Liver (tissue), 8 donors: ENCODE measurements at regions not wholly inside any gene's neighbourhood (a gene's known extent, or its start where the extent isn't known, plus 50 kb on each side); places are given as distances from the start of the nearest gene placed in this dataset.

Experiments
- DNase-seq: peaks from one replicate; pipeline ENCODE4 v3.0.0-alpha.2; 2017; ENCODE audit warnings: low spot score
- H3K27ac ChIP-seq, 2 donors: one replicate each; pipeline ENCODE4 v1.7.0; 2013; ENCODE audit warnings: inconsistent platforms in 2 of 2, low read length in 2 of 2, control low read depth in 1 of 2, low read depth in 1 of 2, mild to moderate bottlenecking in 1 of 2
- H3K27me3 ChIP-seq, 4 donors: one replicate each; pipeline versions ENCODE4 v1.6.1 to v1.7.0; 2013; ENCODE audit warnings: low read length in 3 of 4, inconsistent platforms in 1 of 4, mild to moderate bottlenecking in 1 of 4, moderate library complexity in 1 of 4; ENCODE audit not compliant: control insufficient read depth in 4 of 4, insufficient read depth in 4 of 4
- H3K36me3 ChIP-seq, 4 donors: one replicate each; pipeline versions ENCODE4 v1.6.1 to v1.7.0; 2013; ENCODE audit warnings: low read length in 3 of 4, mild to moderate bottlenecking in 3 of 4, low read depth in 1 of 4, moderate library complexity in 1 of 4; ENCODE audit not compliant: control insufficient read depth in 4 of 4, insufficient read depth in 3 of 4
- H3K4me1 ChIP-seq, 4 donors: one replicate each; pipeline versions ENCODE4 v1.6.1 to v1.7.0; 2013; ENCODE audit warnings: low read length in 3 of 4, mild to moderate bottlenecking in 3 of 4, moderate library complexity in 1 of 4; ENCODE audit not compliant: control insufficient read depth in 4 of 4, insufficient read depth in 4 of 4
- H3K4me3 ChIP-seq, 3 donors: one replicate each; pipeline versions ENCODE4 v1.6.1 to v1.7.0; 2013; ENCODE audit warnings: low read length in 3 of 3, control low read depth in 1 of 3, low read depth in 1 of 3, mild to moderate bottlenecking in 1 of 3
- H3K9ac ChIP-seq, 2 donors: one replicate each; pipeline ENCODE4 v1.7.0; 2013; ENCODE audit warnings: low read length in 2 of 2, mild to moderate bottlenecking in 2 of 2, moderate library complexity in 2 of 2, control low read depth in 1 of 2, low read depth in 1 of 2
- H3K9me3 ChIP-seq, 4 donors: one replicate each; pipeline versions ENCODE4 v1.6.1 to v1.7.0; 2013; ENCODE audit warnings: low read length in 3 of 4; ENCODE audit not compliant: control insufficient read depth in 4 of 4
- EGR1 ChIP-seq, 2 donors: IDR thresholded peaks; 2 replicates each; pipeline ENCODE4 v1.6.1; 2016 to 2018; ENCODE audit warnings: antibody characterized with exemption in 2 of 2, low read depth in 2 of 2
- FOXA1 ChIP-seq: IDR thresholded peaks from 2 replicates; pipeline ENCODE4 v1.6.1; 2016; ENCODE audit warnings: antibody characterized with exemption
- FOXA2 ChIP-seq: IDR thresholded peaks from 2 replicates; pipeline ENCODE4 v1.6.1; 2016; ENCODE audit warnings: antibody characterized with exemption
- GABPA ChIP-seq, 2 donors: IDR thresholded peaks in 1 of 2; conservative IDR thresholded peaks in 1 of 2; 2 replicates each; pipeline ENCODE4 v1.6.1; 2016; ENCODE audit warnings: antibody characterized with exemption in 2 of 2, mild to moderate bottlenecking in 1 of 2, moderate library complexity in 1 of 2
- HNF4A ChIP-seq, 2 donors: conservative IDR thresholded peaks; 2 replicates each; pipeline ENCODE4 v1.6.1; 2016; ENCODE audit warnings: antibody characterized with exemption in 2 of 2, mild to moderate bottlenecking in 2 of 2
- HNF4G ChIP-seq: IDR thresholded peaks from 2 replicates; pipeline ENCODE4 v1.6.1; 2016; ENCODE audit warnings: antibody characterized with exemption
- JUND ChIP-seq, 2 donors: IDR thresholded peaks; 2 replicates each; pipeline ENCODE4 v1.6.1; 2016; ENCODE audit warnings: antibody characterized with exemption in 2 of 2
- NR2F2 ChIP-seq: IDR thresholded peaks from 2 replicates; pipeline ENCODE4 v1.6.1; 2016; ENCODE audit warnings: antibody characterized with exemption
- RAD21 ChIP-seq, 2 donors: IDR thresholded peaks; 2 replicates each; pipeline ENCODE4 v1.6.1; 2016; ENCODE audit warnings: antibody characterized with exemption in 2 of 2, mild to moderate bottlenecking in 2 of 2
- RXRA ChIP-seq, 2 donors: IDR thresholded peaks; 2 replicates each; pipeline ENCODE4 v1.6.1; 2017 to 2018; ENCODE audit warnings: antibody characterized with exemption in 2 of 2, mild to moderate bottlenecking in 1 of 2
- SP1 ChIP-seq: IDR thresholded peaks from 2 replicates; pipeline ENCODE4 v1.6.1; 2018; ENCODE audit warnings: antibody characterized with exemption, mild to moderate bottlenecking
- TAF1 ChIP-seq: conservative IDR thresholded peaks from 2 replicates; pipeline ENCODE4 v1.6.1; 2016; ENCODE audit warnings: antibody characterized with exemption, mild to moderate bottlenecking
- YY1 ChIP-seq: IDR thresholded peaks from 2 replicates; pipeline ENCODE4 v1.6.1; 2016; ENCODE audit warnings: antibody characterized with exemption, mild to moderate bottlenecking
- WGBS: extraction: QIAGEN DNeasy Blood & Tissue Kit; methylation state at CpG from one replicate; pipeline ENCODE4 v1.1.7; 2013; 5-methylcytosine and 5-hydroxymethylcytosine counted together
- TF ChIP-seq, protein P1 (sequence below): IDR thresholded peaks from 2 replicates; pipeline ENCODE4 v1.6.1; 2016; ENCODE audit warnings: antibody characterized with exemption
- TF ChIP-seq, protein P2 (sequence below): IDR thresholded peaks from 2 replicates; pipeline ENCODE4 v1.6.1; 2016; ENCODE audit warnings: antibody characterized with exemption
- TF ChIP-seq, protein P3 (sequence below): IDR thresholded peaks from 2 replicates; pipeline ENCODE4 v1.6.1; 2016; ENCODE audit warnings: antibody characterized with exemption
- TF ChIP-seq, protein P4 (sequence below): fragments of 150-350 bp; IDR thresholded peaks from 2 replicates; pipeline ENCODE4 v1.5.1; 2017; ENCODE audit warnings: improper control_type of control experiment, low read depth, low read length; ENCODE audit not compliant: missing input control
- TF ChIP-seq, protein P5 (sequence below): IDR thresholded peaks from 2 replicates; pipeline ENCODE4 v1.6.1; 2016; ENCODE audit warnings: antibody characterized with exemption, mild to moderate bottlenecking
- donor health status: healthy.
- donor health status: healthy.
- donor health status: healthy.
- donor health status: healthy.
- donor health status: healthy.

DNA sequence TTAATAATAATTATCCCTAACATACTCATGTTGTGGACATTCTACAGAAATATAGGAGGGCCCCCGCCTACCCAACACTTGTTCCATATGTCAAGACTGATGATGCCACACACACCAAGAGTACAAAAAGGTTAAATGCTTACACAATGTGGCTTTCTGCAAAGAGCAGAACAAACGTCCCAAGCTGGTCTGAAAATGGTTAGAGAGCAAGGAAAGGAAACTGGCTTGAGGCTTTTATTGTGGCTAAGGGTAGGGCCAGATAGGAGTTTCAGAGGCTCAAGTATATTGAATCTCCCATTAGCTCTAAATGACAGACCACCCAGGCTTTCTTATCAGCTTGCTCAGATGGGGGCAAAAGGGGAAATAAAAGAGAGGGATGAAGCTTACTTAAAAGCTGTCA is 134.1 kb upstream of the C1QTNF7 start (continued):
- no peak for TF ChIP-seq EGR1 (IDR thresholded peaks at IDR 0.05; ENCODE audit: low read depth in 2 of 2)
- TF ChIP-seq, protein P1, sequence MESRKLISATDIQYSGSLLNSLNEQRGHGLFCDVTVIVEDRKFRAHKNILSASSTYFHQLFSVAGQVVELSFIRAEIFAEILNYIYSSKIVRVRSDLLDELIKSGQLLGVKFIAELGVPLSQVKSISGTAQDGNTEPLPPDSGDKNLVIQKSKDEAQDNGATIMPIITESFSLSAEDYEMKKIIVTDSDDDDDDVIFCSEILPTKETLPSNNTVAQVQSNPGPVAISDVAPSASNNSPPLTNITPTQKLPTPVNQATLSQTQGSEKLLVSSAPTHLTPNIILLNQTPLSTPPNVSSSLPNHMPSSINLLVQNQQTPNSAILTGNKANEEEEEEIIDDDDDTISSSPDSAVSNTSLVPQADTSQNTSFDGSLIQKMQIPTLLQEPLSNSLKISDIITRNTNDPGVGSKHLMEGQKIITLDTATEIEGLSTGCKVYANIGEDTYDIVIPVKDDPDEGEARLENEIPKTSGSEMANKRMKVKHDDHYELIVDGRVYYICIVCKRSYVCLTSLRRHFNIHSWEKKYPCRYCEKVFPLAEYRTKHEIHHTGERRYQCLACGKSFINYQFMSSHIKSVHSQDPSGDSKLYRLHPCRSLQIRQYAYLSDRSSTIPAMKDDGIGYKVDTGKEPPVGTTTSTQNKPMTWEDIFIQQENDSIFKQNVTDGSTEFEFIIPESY, result no peak

DNA sequence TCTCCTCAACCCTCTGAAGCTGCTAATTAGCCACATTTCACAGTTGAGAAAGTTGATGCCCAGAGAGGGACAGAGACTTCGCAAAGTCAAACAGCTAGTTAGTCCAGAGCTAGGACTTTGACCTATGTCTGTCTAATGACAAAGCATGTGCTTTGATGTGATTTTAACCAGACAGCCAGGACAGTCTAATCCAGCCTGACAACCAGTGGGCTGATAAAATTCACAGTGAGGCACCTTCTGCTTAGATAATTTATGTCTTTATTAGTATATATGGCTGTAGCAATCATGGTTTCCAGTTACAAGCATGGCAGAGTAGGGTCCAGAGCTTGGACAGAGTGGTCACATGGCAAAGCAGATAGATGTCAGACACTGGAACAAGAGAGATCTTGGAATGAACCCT is 133.6 kb upstream of the C1QTNF7 start:
- Histone ChIP-seq H3K27me3 (no peaks in the 10 kb centered on the region), H3K36me3 (no peaks in the 10 kb centered on the region), H3K27ac (no peak overlapping the region), H3K4me1 (no peaks in the 10 kb centered on the region), H3K9ac (no peak overlapping the region), H3K4me3 (no peak overlapping the region), H3K9me3 (no peaks in the 10 kb centered on the region)
- TF ChIP-seq FOXA1, result no peak
- no peak for TF ChIP-seq SP1
- 84% methylated on average over 1 of the region's 1 CpG for WGBS
- no peak for DNase-seq

DNA sequence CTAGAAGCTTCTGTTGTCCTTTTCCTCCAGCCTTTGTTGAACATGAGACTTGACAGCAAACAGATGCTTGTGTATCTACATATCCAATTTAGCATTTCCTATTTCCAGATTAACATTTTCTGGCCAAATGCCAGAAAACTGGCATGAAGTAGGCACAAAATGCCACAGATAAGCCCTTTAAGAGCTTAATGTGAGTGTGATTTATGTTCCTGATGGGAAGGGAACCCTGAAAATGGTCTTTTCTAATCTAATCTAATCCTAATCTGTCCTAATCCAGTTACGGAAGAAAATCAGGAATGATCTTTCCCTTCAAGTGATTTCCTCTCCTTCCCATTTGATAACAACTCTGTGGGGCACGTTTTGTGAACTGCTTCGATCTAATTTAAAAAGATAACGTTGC is 133.0 kb upstream of the C1QTNF7 start:
- Histone ChIP-seq H3K9me3 (no peaks in the 10 kb centered on the region), H3K4me3 (no peak overlapping the region), H3K4me1 (no peaks in the 10 kb centered on the region), H3K27ac (no peak overlapping the region), H3K9ac (no peak overlapping the region), H3K36me3 (no peaks in the 10 kb centered on the region), H3K27me3 (no peaks in the 10 kb centered on the region)
- 51% methylated on average over 4 of the region's 4 CpGs for WGBS
- no peak for DNase-seq
- TF ChIP-seq, protein P1, result no peak
- TF ChIP-seq, protein P2, sequence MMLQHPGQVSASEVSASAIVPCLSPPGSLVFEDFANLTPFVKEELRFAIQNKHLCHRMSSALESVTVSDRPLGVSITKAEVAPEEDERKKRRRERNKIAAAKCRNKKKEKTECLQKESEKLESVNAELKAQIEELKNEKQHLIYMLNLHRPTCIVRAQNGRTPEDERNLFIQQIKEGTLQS, result no peak
- TF ChIP-seq HNF4G (no peak), SP1 (no peak), FOXA1 (no peak), NR2F2 (no peak), TAF1 (no peak), RXRA (IDR thresholded peaks at IDR 0.05) (no peak), JUND (IDR thresholded peaks at IDR 0.05) (no peak), EGR1 (IDR thresholded peaks at IDR 0.05; ENCODE audit: low read depth in 2 of 2) (no peak), RAD21 (IDR thresholded peaks at IDR 0.05) (no peak), YY1 (no peak), GABPA (IDR thresholded peaks at IDR 0.05 in 1 of 2, conservative IDR thresholded peaks at IDR 0.05 in 1 of 2) (no peak), FOXA2 (no peak), HNF4A (conservative IDR thresholded peaks at IDR 0.05) (no peak)
- TF ChIP-seq, protein P3, sequence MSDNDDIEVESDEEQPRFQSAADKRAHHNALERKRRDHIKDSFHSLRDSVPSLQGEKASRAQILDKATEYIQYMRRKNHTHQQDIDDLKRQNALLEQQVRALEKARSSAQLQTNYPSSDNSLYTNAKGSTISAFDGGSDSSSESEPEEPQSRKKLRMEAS, result no peak
- TF ChIP-seq, protein P4, sequence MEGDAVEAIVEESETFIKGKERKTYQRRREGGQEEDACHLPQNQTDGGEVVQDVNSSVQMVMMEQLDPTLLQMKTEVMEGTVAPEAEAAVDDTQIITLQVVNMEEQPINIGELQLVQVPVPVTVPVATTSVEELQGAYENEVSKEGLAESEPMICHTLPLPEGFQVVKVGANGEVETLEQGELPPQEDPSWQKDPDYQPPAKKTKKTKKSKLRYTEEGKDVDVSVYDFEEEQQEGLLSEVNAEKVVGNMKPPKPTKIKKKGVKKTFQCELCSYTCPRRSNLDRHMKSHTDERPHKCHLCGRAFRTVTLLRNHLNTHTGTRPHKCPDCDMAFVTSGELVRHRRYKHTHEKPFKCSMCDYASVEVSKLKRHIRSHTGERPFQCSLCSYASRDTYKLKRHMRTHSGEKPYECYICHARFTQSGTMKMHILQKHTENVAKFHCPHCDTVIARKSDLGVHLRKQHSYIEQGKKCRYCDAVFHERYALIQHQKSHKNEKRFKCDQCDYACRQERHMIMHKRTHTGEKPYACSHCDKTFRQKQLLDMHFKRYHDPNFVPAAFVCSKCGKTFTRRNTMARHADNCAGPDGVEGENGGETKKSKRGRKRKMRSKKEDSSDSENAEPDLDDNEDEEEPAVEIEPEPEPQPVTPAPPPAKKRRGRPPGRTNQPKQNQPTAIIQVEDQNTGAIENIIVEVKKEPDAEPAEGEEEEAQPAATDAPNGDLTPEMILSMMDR, result no peak
- TF ChIP-seq, protein P5, sequence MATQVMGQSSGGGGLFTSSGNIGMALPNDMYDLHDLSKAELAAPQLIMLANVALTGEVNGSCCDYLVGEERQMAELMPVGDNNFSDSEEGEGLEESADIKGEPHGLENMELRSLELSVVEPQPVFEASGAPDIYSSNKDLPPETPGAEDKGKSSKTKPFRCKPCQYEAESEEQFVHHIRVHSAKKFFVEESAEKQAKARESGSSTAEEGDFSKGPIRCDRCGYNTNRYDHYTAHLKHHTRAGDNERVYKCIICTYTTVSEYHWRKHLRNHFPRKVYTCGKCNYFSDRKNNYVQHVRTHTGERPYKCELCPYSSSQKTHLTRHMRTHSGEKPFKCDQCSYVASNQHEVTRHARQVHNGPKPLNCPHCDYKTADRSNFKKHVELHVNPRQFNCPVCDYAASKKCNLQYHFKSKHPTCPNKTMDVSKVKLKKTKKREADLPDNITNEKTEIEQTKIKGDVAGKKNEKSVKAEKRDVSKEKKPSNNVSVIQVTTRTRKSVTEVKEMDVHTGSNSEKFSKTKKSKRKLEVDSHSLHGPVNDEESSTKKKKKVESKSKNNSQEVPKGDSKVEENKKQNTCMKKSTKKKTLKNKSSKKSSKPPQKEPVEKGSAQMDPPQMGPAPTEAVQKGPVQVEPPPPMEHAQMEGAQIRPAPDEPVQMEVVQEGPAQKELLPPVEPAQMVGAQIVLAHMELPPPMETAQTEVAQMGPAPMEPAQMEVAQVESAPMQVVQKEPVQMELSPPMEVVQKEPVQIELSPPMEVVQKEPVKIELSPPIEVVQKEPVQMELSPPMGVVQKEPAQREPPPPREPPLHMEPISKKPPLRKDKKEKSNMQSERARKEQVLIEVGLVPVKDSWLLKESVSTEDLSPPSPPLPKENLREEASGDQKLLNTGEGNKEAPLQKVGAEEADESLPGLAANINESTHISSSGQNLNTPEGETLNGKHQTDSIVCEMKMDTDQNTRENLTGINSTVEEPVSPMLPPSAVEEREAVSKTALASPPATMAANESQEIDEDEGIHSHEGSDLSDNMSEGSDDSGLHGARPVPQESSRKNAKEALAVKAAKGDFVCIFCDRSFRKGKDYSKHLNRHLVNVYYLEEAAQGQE, result no peak
